ENCODE measurements at regions not wholly inside any gene's neighbourhood (a gene's known extent, or its start where the extent isn't known, plus 50 kb on each side); places are given as distances from the start of the nearest gene placed in this dataset.

DNA sequence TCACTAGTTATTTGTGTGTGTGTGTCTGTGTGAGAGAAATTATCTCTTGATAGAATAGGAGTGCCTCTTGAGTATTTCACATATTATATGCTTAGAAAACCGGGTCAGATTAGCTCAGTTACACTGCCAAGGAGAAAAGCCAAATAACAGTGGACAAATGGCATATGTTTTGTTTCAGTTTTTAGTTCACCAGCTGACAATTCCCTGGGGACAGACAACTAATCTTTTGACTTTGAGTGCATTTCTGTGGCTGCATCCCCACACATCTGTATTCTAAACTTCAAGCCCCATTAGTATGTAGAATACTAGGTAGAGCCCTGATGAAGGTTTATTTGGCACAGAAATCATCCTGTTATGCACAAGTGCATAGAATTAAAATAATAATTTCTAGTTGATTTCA is 227.7 kb upstream of the CNTN3 start (continued):
- TF ChIP-seq, protein P1, sequence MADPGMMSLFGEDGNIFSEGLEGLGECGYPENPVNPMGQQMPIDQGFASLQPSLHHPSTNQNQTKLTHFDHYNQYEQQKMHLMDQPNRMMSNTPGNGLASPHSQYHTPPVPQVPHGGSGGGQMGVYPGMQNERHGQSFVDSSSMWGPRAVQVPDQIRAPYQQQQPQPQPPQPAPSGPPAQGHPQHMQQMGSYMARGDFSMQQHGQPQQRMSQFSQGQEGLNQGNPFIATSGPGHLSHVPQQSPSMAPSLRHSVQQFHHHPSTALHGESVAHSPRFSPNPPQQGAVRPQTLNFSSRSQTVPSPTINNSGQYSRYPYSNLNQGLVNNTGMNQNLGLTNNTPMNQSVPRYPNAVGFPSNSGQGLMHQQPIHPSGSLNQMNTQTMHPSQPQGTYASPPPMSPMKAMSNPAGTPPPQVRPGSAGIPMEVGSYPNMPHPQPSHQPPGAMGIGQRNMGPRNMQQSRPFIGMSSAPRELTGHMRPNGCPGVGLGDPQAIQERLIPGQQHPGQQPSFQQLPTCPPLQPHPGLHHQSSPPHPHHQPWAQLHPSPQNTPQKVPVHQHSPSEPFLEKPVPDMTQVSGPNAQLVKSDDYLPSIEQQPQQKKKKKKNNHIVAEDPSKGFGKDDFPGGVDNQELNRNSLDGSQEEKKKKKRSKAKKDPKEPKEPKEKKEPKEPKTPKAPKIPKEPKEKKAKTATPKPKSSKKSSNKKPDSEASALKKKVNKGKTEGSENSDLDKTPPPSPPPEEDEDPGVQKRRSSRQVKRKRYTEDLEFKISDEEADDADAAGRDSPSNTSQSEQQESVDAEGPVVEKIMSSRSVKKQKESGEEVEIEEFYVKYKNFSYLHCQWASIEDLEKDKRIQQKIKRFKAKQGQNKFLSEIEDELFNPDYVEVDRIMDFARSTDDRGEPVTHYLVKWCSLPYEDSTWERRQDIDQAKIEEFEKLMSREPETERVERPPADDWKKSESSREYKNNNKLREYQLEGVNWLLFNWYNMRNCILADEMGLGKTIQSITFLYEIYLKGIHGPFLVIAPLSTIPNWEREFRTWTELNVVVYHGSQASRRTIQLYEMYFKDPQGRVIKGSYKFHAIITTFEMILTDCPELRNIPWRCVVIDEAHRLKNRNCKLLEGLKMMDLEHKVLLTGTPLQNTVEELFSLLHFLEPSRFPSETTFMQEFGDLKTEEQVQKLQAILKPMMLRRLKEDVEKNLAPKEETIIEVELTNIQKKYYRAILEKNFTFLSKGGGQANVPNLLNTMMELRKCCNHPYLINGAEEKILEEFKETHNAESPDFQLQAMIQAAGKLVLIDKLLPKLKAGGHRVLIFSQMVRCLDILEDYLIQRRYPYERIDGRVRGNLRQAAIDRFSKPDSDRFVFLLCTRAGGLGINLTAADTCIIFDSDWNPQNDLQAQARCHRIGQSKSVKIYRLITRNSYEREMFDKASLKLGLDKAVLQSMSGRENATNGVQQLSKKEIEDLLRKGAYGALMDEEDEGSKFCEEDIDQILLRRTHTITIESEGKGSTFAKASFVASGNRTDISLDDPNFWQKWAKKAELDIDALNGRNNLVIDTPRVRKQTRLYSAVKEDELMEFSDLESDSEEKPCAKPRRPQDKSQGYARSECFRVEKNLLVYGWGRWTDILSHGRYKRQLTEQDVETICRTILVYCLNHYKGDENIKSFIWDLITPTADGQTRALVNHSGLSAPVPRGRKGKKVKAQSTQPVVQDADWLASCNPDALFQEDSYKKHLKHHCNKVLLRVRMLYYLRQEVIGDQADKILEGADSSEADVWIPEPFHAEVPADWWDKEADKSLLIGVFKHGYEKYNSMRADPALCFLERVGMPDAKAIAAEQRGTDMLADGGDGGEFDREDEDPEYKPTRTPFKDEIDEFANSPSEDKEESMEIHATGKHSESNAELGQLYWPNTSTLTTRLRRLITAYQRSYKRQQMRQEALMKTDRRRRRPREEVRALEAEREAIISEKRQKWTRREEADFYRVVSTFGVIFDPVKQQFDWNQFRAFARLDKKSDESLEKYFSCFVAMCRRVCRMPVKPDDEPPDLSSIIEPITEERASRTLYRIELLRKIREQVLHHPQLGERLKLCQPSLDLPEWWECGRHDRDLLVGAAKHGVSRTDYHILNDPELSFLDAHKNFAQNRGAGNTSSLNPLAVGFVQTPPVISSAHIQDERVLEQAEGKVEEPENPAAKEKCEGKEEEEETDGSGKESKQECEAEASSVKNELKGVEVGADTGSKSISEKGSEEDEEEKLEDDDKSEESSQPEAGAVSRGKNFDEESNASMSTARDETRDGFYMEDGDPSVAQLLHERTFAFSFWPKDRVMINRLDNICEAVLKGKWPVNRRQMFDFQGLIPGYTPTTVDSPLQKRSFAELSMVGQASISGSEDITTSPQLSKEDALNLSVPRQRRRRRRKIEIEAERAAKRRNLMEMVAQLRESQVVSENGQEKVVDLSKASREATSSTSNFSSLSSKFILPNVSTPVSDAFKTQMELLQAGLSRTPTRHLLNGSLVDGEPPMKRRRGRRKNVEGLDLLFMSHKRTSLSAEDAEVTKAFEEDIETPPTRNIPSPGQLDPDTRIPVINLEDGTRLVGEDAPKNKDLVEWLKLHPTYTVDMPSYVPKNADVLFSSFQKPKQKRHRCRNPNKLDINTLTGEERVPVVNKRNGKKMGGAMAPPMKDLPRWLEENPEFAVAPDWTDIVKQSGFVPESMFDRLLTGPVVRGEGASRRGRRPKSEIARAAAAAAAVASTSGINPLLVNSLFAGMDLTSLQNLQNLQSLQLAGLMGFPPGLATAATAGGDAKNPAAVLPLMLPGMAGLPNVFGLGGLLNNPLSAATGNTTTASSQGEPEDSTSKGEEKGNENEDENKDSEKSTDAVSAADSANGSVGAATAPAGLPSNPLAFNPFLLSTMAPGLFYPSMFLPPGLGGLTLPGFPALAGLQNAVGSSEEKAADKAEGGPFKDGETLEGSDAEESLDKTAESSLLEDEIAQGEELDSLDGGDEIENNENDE (IDR thresholded peaks at IDR 0.05; ENCODE audit: insufficient replicate concordance, low read length) = no peak
- TF ChIP-seq RXRA (IDR thresholded peaks at IDR 0.05; ENCODE audit: insufficient read depth, low read depth, low read length) (no peak), CREB1 (IDR thresholded peaks at IDR 0.05) (no peak), SP4 (IDR thresholded peaks at IDR 0.05; ENCODE audit: low read length) (no peak), BCL11A (IDR thresholded peaks at IDR 0.05; ENCODE audit: low read depth in 2 of 2, low read length in 2 of 2) (no peak), JUND (IDR thresholded peaks at IDR 0.05; ENCODE audit: low read length) (no peak), KDM1A (IDR thresholded peaks at IDR 0.05; ENCODE audit: borderline replicate concordance, low read length) (no peak), EP300 (IDR thresholded peaks at IDR 0.05; ENCODE audit: borderline replicate concordance in 1 of 2, low read depth in 2 of 2, low read length in 2 of 2) (no peak)
- TF ChIP-seq, protein P2, sequence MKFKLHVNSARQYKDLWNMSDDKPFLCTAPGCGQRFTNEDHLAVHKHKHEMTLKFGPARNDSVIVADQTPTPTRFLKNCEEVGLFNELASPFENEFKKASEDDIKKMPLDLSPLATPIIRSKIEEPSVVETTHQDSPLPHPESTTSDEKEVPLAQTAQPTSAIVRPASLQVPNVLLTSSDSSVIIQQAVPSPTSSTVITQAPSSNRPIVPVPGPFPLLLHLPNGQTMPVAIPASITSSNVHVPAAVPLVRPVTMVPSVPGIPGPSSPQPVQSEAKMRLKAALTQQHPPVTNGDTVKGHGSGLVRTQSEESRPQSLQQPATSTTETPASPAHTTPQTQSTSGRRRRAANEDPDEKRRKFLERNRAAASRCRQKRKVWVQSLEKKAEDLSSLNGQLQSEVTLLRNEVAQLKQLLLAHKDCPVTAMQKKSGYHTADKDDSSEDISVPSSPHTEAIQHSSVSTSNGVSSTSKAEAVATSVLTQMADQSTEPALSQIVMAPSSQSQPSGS (IDR thresholded peaks at IDR 0.05; ENCODE audit: low read length) = no peak
